ENCODE measurements at regions not wholly inside any gene's neighbourhood (a gene's known extent, or its start where the extent isn't known, plus 50 kb on each side); places are given as distances from the start of the nearest gene placed in this dataset.
A peak's percentile ranks its signal among the peaks of the same experiment; 100 is the strongest.

GRCh38 chr9:99433095-99433494, 211.0 kb downstream of the SEC61B start:
- Histone ChIP-seq H3K9ac (ENCODE audit: insufficient read depth in 1 of 2, low read length in 2 of 2) (no peak overlapping the region), H3K27ac (ENCODE audit: low read depth in 1 of 2, low read length in 1 of 2) (peak overlapping the region in 1 of 2 donors; percentile 83), H3K27me3 (ENCODE audit: control insufficient read depth in 3 of 3, insufficient read depth in 3 of 3, low read length in 2 of 3) (peaks cover 0 to 3% (median 0%) of the 10 kb centered on the region in 3 donors), H3K4me3 (no peak overlapping the region), H3K9me3 (ENCODE audit: control insufficient read depth in 4 of 4, insufficient read depth in 3 of 4, low read length in 3 of 4) (no peaks in the 10 kb centered on the region), H3K4me1 (ENCODE audit: control insufficient read depth in 5 of 5, insufficient read depth in 5 of 5, low read length in 5 of 5) (peaks cover 0 to 6% (median 3%) of the 10 kb centered on the region in 5 donors), H3K36me3 (ENCODE audit: control insufficient read depth in 4 of 4, insufficient read depth in 4 of 4, low read length in 4 of 4) (no peaks in the 10 kb centered on the region)
- DNase-seq (no peak), ATAC-seq (ENCODE audit: insufficient read depth, low FRiP score) (no peak)
- WGBS, 2 donors, result 77 to 80% methylated on average over 4 of the region's 4 CpGs
- TF ChIP-seq CTCF (IDR thresholded peaks at IDR 0.05; ENCODE audit: control extremely low read depth, extremely low read depth), result no peak

GRCh38 chr9:99433555-99433954, 211.5 kb downstream of the SEC61B start:
- 9 to 33% methylated on average over 3 of the region's 3 CpGs for WGBS, 2 donors
- ATAC-seq (ENCODE audit: insufficient read depth, low FRiP score), result peak; percentile 88
- TF ChIP-seq CTCF (IDR thresholded peaks at IDR 0.05; ENCODE audit: control extremely low read depth, extremely low read depth), result no peak
- H3K9me3 ChIP-seq (ENCODE audit: control insufficient read depth in 4 of 4, insufficient read depth in 3 of 4, low read length in 3 of 4), result no peaks in the 10 kb centered on the region
- peak in 1 of 3 donors; percentile 10 for DNase-seq
- H3K27me3 ChIP-seq (ENCODE audit: control insufficient read depth in 3 of 3, insufficient read depth in 3 of 3, low read length in 2 of 3), result peaks cover 0 to 3% (median 0%) of the 10 kb centered on the region in 3 donors
- H3K9ac ChIP-seq (ENCODE audit: insufficient read depth in 1 of 2, low read length in 2 of 2), result no peak overlapping the region
- no peaks in the 10 kb centered on the region for H3K36me3 ChIP-seq (ENCODE audit: control insufficient read depth in 4 of 4, insufficient read depth in 4 of 4, low read length in 4 of 4)
- no peak overlapping the region for H3K4me3 ChIP-seq
- H3K27ac ChIP-seq (ENCODE audit: low read depth in 1 of 2, low read length in 1 of 2), result peak overlapping the region; percentile 49 to 83
- H3K4me1 ChIP-seq (ENCODE audit: control insufficient read depth in 5 of 5, insufficient read depth in 5 of 5, low read length in 5 of 5), result peaks cover 0 to 6% (median 3%) of the 10 kb centered on the region in 5 donors

GRCh38 chr9:99436616-99437015, 214.5 kb downstream of the SEC61B start:
- no peaks in the 10 kb centered on the region for H3K9me3 ChIP-seq (ENCODE audit: control insufficient read depth in 4 of 4, insufficient read depth in 3 of 4, low read length in 3 of 4)
- H3K4me3 ChIP-seq, result no peak overlapping the region
- DNase-seq, result no peak
- TF ChIP-seq CTCF (IDR thresholded peaks at IDR 0.05; ENCODE audit: control extremely low read depth, extremely low read depth), result no peak
- H3K27me3 ChIP-seq (ENCODE audit: control insufficient read depth in 3 of 3, insufficient read depth in 3 of 3, low read length in 2 of 3), result peaks cover 0 to 11% (median 0%) of the 10 kb centered on the region in 3 donors
- peaks cover 0 to 5% (median 0%) of the 10 kb centered on the region in 5 donors for H3K4me1 ChIP-seq (ENCODE audit: control insufficient read depth in 5 of 5, insufficient read depth in 5 of 5, low read length in 5 of 5)
- no peak overlapping the region for H3K27ac ChIP-seq (ENCODE audit: low read depth in 1 of 2, low read length in 1 of 2)
- no peak for ATAC-seq (ENCODE audit: insufficient read depth, low FRiP score)
- no peak overlapping the region for H3K9ac ChIP-seq (ENCODE audit: insufficient read depth in 1 of 2, low read length in 2 of 2)
- H3K36me3 ChIP-seq (ENCODE audit: control insufficient read depth in 4 of 4, insufficient read depth in 4 of 4, low read length in 4 of 4), result no peaks in the 10 kb centered on the region
- WGBS, 2 donors, result 80 to 86% methylated on average over 5 of the region's 5 CpGs

GRCh38 chr9:99437145-99437544, 215.1 kb downstream of the SEC61B start:
- Histone ChIP-seq H3K36me3 (ENCODE audit: control insufficient read depth in 4 of 4, insufficient read depth in 4 of 4, low read length in 4 of 4) (no peaks in the 10 kb centered on the region), H3K4me3 (no peak overlapping the region), H3K9me3 (ENCODE audit: control insufficient read depth in 4 of 4, insufficient read depth in 3 of 4, low read length in 3 of 4) (no peaks in the 10 kb centered on the region), H3K4me1 (ENCODE audit: control insufficient read depth in 5 of 5, insufficient read depth in 5 of 5, low read length in 5 of 5) (peaks cover 0 to 3% (median 0%) of the 10 kb centered on the region in 5 donors), H3K27me3 (ENCODE audit: control insufficient read depth in 3 of 3, insufficient read depth in 3 of 3, low read length in 2 of 3) (peaks cover 0 to 11% (median 0%) of the 10 kb centered on the region in 3 donors), H3K27ac (ENCODE audit: low read depth in 1 of 2, low read length in 1 of 2) (no peak overlapping the region), H3K9ac (ENCODE audit: insufficient read depth in 1 of 2, low read length in 2 of 2) (no peak overlapping the region)
- TF ChIP-seq CTCF (IDR thresholded peaks at IDR 0.05; ENCODE audit: control extremely low read depth, extremely low read depth), result no peak
- ATAC-seq (ENCODE audit: insufficient read depth, low FRiP score) (no peak), DNase-seq (no peak)
- 80 to 91% methylated on average over 3 of the region's 3 CpGs for WGBS, 2 donors
